ENCODE measurements at regions not wholly inside any gene's neighbourhood (a gene's known extent, or its start where the extent isn't known, plus 50 kb on each side); places are given as distances from the start of the nearest gene placed in this dataset.

DNA sequence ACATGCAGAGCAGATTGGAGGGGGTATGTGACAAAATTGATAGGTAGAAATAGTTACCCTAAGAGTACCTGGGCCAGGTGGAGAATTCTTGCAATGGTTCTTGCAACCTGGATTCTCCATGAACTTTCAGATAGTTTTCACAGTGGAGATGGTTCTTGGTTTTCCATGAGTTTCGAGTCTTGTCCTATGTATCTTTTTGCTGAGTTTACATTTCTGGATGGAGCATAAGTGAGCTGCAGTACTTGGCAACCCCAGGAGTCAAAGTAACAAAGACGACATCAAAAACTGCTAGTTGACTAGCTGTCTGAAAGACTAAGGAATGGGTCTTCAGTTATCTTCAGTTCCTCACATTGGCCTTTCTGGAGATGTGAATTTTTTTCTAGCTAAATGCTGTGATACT is 196.6 kb upstream of the RAD23B start:
- Histone ChIP-seq H3K14ac (ENCODE audit: low read length) (no peak overlapping the region), H3K79me1 (ENCODE audit: low read length) (no peaks in the 10 kb centered on the region), H2BK120ac (ENCODE audit: insufficient read depth, low read length, poor library complexity) (no peak overlapping the region), H3K79me2 (ENCODE audit: control insufficient read depth, insufficient read depth, low read length, poor library complexity) (no peaks in the 10 kb centered on the region), H3K9me3 (ENCODE audit: insufficient read depth, low read depth, low read length) (no peaks in the 10 kb centered on the region), H2AK5ac (ENCODE audit: low read length) (no peak overlapping the region), H4K8ac (ENCODE audit: low read depth, low read length) (no peak overlapping the region), H3K36me3 (ENCODE audit: control insufficient read depth in 1 of 2, insufficient read depth in 2 of 2, low read length in 2 of 2) (no peaks in the 10 kb centered on the region), H3K18ac (ENCODE audit: low read length) (no peak overlapping the region), H3K4ac (ENCODE audit: low read depth, low read length) (no peak overlapping the region), H3K23ac (ENCODE audit: low read length) (no peak overlapping the region), H3K27me3 (ENCODE audit: insufficient read depth, low read length) (no peaks in the 10 kb centered on the region), H4K91ac (ENCODE audit: low read depth, low read length) (no peak overlapping the region), H3K4me1 (ENCODE audit: control insufficient read depth in 1 of 2, insufficient read depth in 2 of 2, low read length in 2 of 2) (no peaks in the 10 kb centered on the region), H4K12ac (ENCODE audit: low read depth, low read length) (no peak overlapping the region), H2BK12ac (ENCODE audit: low read length) (no peak overlapping the region), H3K4me2 (ENCODE audit: low read length) (no peak overlapping the region), H2AFZ (ENCODE audit: insufficient read depth, low read length, poor library complexity) (no peak overlapping the region), H3K4me3 (ENCODE audit: low read depth, low read length) (no peak overlapping the region), H2BK5ac (ENCODE audit: low read depth, low read length, poor library complexity) (no peak overlapping the region), H3K9ac (ENCODE audit: low read length) (no peak overlapping the region), H3K27ac (ENCODE audit: low read depth, low read length) (no peak overlapping the region)
- WGBS (ENCODE audit: extremely low coverage, insufficient coverage, insufficient read length): no CpG with 5 or more reads among the region's 2 CpGs
- no peak for DNase-seq

DNA sequence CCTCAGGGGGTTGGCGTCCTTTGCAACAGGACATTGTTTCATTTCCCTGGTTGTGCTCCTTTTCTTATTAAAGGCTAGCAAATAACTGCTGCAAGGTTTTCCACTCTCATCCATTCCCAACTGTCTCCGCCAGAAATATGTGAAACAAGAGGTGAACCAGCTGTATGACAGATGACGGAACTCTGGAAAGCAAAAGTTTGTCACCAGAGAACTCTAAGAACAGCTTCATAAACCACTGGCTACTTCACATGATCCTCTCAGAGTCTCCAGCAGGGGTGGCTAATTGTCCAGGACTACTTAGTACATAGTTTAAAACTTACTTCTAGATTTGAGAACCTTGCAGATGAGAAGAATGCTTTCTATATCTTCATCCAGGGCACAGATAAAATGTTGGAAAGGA is 195.9 kb upstream of the RAD23B start:
- H2BK5ac ChIP-seq (ENCODE audit: low read depth, low read length, poor library complexity): no peak overlapping the region
- H3K9ac ChIP-seq (ENCODE audit: low read length): no peak overlapping the region
- no peak overlapping the region for H3K4me3 ChIP-seq (ENCODE audit: low read depth, low read length)
- H2BK120ac ChIP-seq (ENCODE audit: insufficient read depth, low read length, poor library complexity): no peak overlapping the region
- no peak overlapping the region for H3K14ac ChIP-seq (ENCODE audit: low read length)
- H3K23ac ChIP-seq (ENCODE audit: low read length): no peak overlapping the region
- no peak for DNase-seq
- no peaks in the 10 kb centered on the region for H3K9me3 ChIP-seq (ENCODE audit: insufficient read depth, low read depth, low read length)
- H3K27me3 ChIP-seq (ENCODE audit: insufficient read depth, low read length): no peaks in the 10 kb centered on the region
- H3K18ac ChIP-seq (ENCODE audit: low read length): no peak overlapping the region
- H4K8ac ChIP-seq (ENCODE audit: low read depth, low read length): no peak overlapping the region
- H2AFZ ChIP-seq (ENCODE audit: insufficient read depth, low read length, poor library complexity): no peak overlapping the region
- H3K4me1 ChIP-seq (ENCODE audit: control insufficient read depth in 1 of 2, insufficient read depth in 2 of 2, low read length in 2 of 2): no peaks in the 10 kb centered on the region
- H3K27ac ChIP-seq (ENCODE audit: low read depth, low read length): no peak overlapping the region
- H4K12ac ChIP-seq (ENCODE audit: low read depth, low read length): no peak overlapping the region
- H2AK5ac ChIP-seq (ENCODE audit: low read length): no peak overlapping the region
- no peaks in the 10 kb centered on the region for H3K79me1 ChIP-seq (ENCODE audit: low read length)
- H3K79me2 ChIP-seq (ENCODE audit: control insufficient read depth, insufficient read depth, low read length, poor library complexity): no peaks in the 10 kb centered on the region
- H4K91ac ChIP-seq (ENCODE audit: low read depth, low read length): no peak overlapping the region
- no peak overlapping the region for H3K4ac ChIP-seq (ENCODE audit: low read depth, low read length)
- no peak overlapping the region for H2BK12ac ChIP-seq (ENCODE audit: low read length)
- H3K36me3 ChIP-seq (ENCODE audit: control insufficient read depth in 1 of 2, insufficient read depth in 2 of 2, low read length in 2 of 2): no peaks in the 10 kb centered on the region
- WGBS (ENCODE audit: extremely low coverage, insufficient coverage, insufficient read length): no CpG with 5 or more reads among the region's 3 CpGs
- H3K4me2 ChIP-seq (ENCODE audit: low read length): no peak overlapping the region

DNA sequence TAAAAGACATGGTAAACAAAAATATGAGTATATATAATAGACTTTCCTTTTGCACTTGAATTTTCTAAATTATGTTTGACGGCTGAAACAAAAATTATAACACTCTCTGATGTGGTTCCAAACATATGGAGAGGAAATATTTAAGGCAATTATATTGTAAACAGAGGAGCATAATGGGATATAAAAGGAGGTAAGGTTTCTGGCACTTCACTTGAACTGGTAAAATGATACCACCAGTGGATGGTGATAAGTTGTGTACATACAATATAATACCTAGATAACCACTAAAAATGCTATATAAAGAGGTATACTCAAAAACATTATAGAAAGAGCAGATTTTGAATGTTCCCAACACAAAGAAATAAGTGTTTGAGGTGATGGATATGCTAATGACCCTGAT is 192.9 kb upstream of the RAD23B start:
- Histone ChIP-seq H3K18ac (ENCODE audit: low read length) (no peak overlapping the region), H2AK5ac (ENCODE audit: low read length) (no peak overlapping the region), H2BK120ac (ENCODE audit: insufficient read depth, low read length, poor library complexity) (no peak overlapping the region), H3K4ac (ENCODE audit: low read depth, low read length) (no peak overlapping the region), H2AFZ (ENCODE audit: insufficient read depth, low read length, poor library complexity) (no peak overlapping the region), H4K12ac (ENCODE audit: low read depth, low read length) (no peak overlapping the region), H2BK12ac (ENCODE audit: low read length) (no peak overlapping the region), H3K79me1 (ENCODE audit: low read length) (no peaks in the 10 kb centered on the region), H3K79me2 (ENCODE audit: control insufficient read depth, insufficient read depth, low read length, poor library complexity) (no peaks in the 10 kb centered on the region), H3K4me3 (ENCODE audit: low read depth, low read length) (no peak overlapping the region), H3K23ac (ENCODE audit: low read length) (no peak overlapping the region), H3K14ac (ENCODE audit: low read length) (no peak overlapping the region), H4K91ac (ENCODE audit: low read depth, low read length) (no peak overlapping the region), H3K27me3 (ENCODE audit: insufficient read depth, low read length) (no peaks in the 10 kb centered on the region), H3K27ac (ENCODE audit: low read depth, low read length) (no peak overlapping the region), H3K9ac (ENCODE audit: low read length) (no peak overlapping the region), H3K9me3 (ENCODE audit: insufficient read depth, low read depth, low read length) (no peaks in the 10 kb centered on the region), H4K8ac (ENCODE audit: low read depth, low read length) (no peak overlapping the region), H3K4me1 (ENCODE audit: control insufficient read depth in 1 of 2, insufficient read depth in 2 of 2, low read length in 2 of 2) (no peaks in the 10 kb centered on the region), H3K4me2 (ENCODE audit: low read length) (no peak overlapping the region), H2BK5ac (ENCODE audit: low read depth, low read length, poor library complexity) (no peak overlapping the region), H3K36me3 (ENCODE audit: control insufficient read depth in 1 of 2, insufficient read depth in 2 of 2, low read length in 2 of 2) (no peaks in the 10 kb centered on the region)
- DNase-seq: no peak
- WGBS (ENCODE audit: extremely low coverage, insufficient coverage, insufficient read length): no CpG with 5 or more reads among the region's 1 CpG

DNA sequence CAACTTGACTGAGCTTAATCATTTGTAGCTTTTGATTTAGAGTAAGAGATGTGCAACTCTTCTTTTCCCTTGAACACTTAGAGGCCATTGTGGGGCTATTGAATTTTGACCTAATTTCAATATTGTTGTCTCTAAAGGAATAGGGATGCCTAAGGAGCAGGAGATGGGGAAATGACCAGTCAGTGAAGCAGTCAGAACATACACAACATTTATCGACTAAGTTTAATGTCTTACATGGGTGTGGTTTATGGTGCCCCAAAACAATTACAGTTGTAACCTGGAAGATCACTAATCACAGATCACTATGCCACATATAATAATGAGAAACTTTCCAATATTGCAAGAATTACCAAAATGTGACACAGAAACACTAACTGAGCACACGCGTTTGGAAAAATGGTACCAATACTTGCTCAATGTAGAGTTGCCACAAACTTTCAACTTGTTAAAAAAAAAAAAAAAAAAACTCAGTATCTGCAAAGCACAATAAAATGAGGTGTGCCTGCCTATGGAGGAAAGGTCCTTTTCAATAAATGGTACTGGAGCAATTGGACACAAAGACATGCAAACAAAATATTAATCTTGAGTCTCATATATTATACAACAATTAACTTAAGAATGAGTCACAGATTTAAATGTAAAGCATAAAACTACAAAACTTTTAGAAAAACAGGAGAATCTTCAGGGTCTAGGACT is 189.6 kb upstream of the RAD23B start:
- H3K79me1 ChIP-seq (ENCODE audit: low read length): no peaks in the 10 kb centered on the region
- H3K79me2 ChIP-seq (ENCODE audit: control insufficient read depth, insufficient read depth, low read length, poor library complexity): no peaks in the 10 kb centered on the region
- H3K4me1 ChIP-seq (ENCODE audit: control insufficient read depth in 1 of 2, insufficient read depth in 2 of 2, low read length in 2 of 2): no peaks in the 10 kb centered on the region
- WGBS (ENCODE audit: extremely low coverage, insufficient coverage, insufficient read length): no CpG with 5 or more reads among the region's 3 CpGs
- no peaks in the 10 kb centered on the region for H3K9me3 ChIP-seq (ENCODE audit: insufficient read depth, low read depth, low read length)
- no peak overlapping the region for H3K14ac ChIP-seq (ENCODE audit: low read length)
- H4K12ac ChIP-seq (ENCODE audit: low read depth, low read length): no peak overlapping the region
- no peak overlapping the region for H2AFZ ChIP-seq (ENCODE audit: insufficient read depth, low read length, poor library complexity)
- H4K91ac ChIP-seq (ENCODE audit: low read depth, low read length): no peak overlapping the region
- H3K4me2 ChIP-seq (ENCODE audit: low read length): no peak overlapping the region
- no peak overlapping the region for H3K9ac ChIP-seq (ENCODE audit: low read length)
- no peaks in the 10 kb centered on the region for H3K27me3 ChIP-seq (ENCODE audit: insufficient read depth, low read length)
- H2AK5ac ChIP-seq (ENCODE audit: low read length): no peak overlapping the region
- no peak overlapping the region for H3K23ac ChIP-seq (ENCODE audit: low read length)
- no peak for DNase-seq
- no peak overlapping the region for H4K8ac ChIP-seq (ENCODE audit: low read depth, low read length)
- H3K27ac ChIP-seq (ENCODE audit: low read depth, low read length): no peak overlapping the region
- no peaks in the 10 kb centered on the region for H3K36me3 ChIP-seq (ENCODE audit: control insufficient read depth in 1 of 2, insufficient read depth in 2 of 2, low read length in 2 of 2)
- H3K18ac ChIP-seq (ENCODE audit: low read length): no peak overlapping the region
- H2BK120ac ChIP-seq (ENCODE audit: insufficient read depth, low read length, poor library complexity): no peak overlapping the region
- H2BK5ac ChIP-seq (ENCODE audit: low read depth, low read length, poor library complexity): no peak overlapping the region
- H2BK12ac ChIP-seq (ENCODE audit: low read length): no peak overlapping the region
- no peak overlapping the region for H3K4ac ChIP-seq (ENCODE audit: low read depth, low read length)
- H3K4me3 ChIP-seq (ENCODE audit: low read depth, low read length): no peak overlapping the region
